HepG2 (cell line): ENCODE measurements at regions not wholly inside any gene's neighbourhood (a gene's known extent, or its start where the extent isn't known, plus 50 kb on each side); places are given as distances from the start of the nearest gene placed in this dataset.

Source experiments
- ATAC-seq: fragments of 200-7000 bp; cut with Tn5 transposase; 3 replicates; pipeline ENCODE4 v1.9.1; 2020; ENCODE audit warnings: mild to moderate bottlenecking, moderate library complexity
- BruUV-seq: library from RNA; stranded (reverse); fragments of 400-500 nt; replicated peaks from 2 replicates; lab custom pipeline; 2021; lab: Mats Ljungman, UMichigan
- CTCF ChIA-PET: fragments of 300-600 bp; formaldehyde crosslinking; extraction: SDS; loops from one replicate; lab custom pipeline; 2021; ENCODE audit warnings: low total read pairs, inconsistent platforms, low intra/inter-chr PET ratio; lab: Yijun Ruan, JAX
- POLR2A ChIA-PET: fragments of 350-600 bp; sonication (Branson Sonifier 250); formaldehyde crosslinking; loops from one replicate; lab custom pipeline; 2020; ENCODE audit warnings: antibody characterized with exemption, inconsistent platforms; lab: Yijun Ruan, JAX
- DNase-seq: peaks from one replicate; pipeline ENCODE4 v3.0.0-alpha.2; 2015; ENCODE audit warnings: low spot score
- FAIRE-seq: peaks from 3 replicates; lab custom pipeline; 2011; peaks lifted over from hg19 to GRCh38; lab: Jason Lieb, UNC
- H2AFZ ChIP-seq: one replicate; pipeline ENCODE4 v1.6.1; 2011; ENCODE audit warnings: low read length, inconsistent platforms
- H3K27ac ChIP-seq: fragments of 300-600 bp; 3 replicates; pipeline ENCODE4 v1.8.0; 2011; ENCODE audit warnings: mixed run types, mild to moderate bottlenecking, mixed read lengths, low read length, inconsistent platforms; ENCODE audit not compliant: insufficient read depth; ENCODE audit errors: extremely low read length
- H3K27me3 ChIP-seq, 2 experiments: fragments of 200-600 bp in 1 of 2; 2 replicates in 1 of 2; 3 replicates in 1 of 2; pipeline versions ENCODE4 v1.6.0 to v1.8.0; 2011; ENCODE audit warnings: low read length in 2 of 2, mild to moderate bottlenecking in 2 of 2, moderate library complexity in 2 of 2, inconsistent platforms in 1 of 2; ENCODE audit not compliant: insufficient read depth in 2 of 2, control insufficient read depth in 1 of 2
- H3K36me3 ChIP-seq, 2 experiments: fragments of 200-600 bp in 1 of 2; replicated peaks in 1 of 2; 2 replicates in 1 of 2; 3 replicates in 1 of 2; pipeline versions ENCODE4 v1.5.1 to v1.8.0; 2011; ENCODE audit warnings: low read length in 2 of 2, inconsistent platforms in 1 of 2; ENCODE audit not compliant: insufficient read depth in 2 of 2, control insufficient read depth in 1 of 2
- H3K4me1 ChIP-seq: 2 replicates; pipeline ENCODE4 v1.5.1; 2012; ENCODE audit warnings: low read length, inconsistent platforms; ENCODE audit not compliant: insufficient read depth
- H3K4me2 ChIP-seq: 2 replicates; pipeline ENCODE4 v1.6.0; 2011; ENCODE audit warnings: low read depth, low read length, inconsistent platforms
- H3K4me3 ChIP-seq, 3 experiments: fragments of 200-600 bp in 1 of 3; sonication (generic), shearing (Covaris generic) in 1 of 3; replicated peaks in 1 of 3; 2 replicates each; pipeline ENCODE4 v1.5.1; 2011 to 2016; ENCODE audit warnings: low read length in 3 of 3, inconsistent platforms in 2 of 3, low read depth in 2 of 3, mild to moderate bottlenecking in 2 of 3, control low read depth in 1 of 3, mixed read lengths in 1 of 3; ENCODE audit not compliant: insufficient read depth in 1 of 3
- H3K79me2 ChIP-seq: one replicate; pipeline ENCODE4 v1.6.1; 2011; ENCODE audit warnings: low read length, inconsistent platforms; ENCODE audit not compliant: insufficient read depth
- H3K9ac ChIP-seq: 2 replicates; pipeline ENCODE4 v1.6.0; 2011; ENCODE audit warnings: mild to moderate bottlenecking, low read depth, low read length, inconsistent platforms; ENCODE audit not compliant: insufficient read depth
- H3K9me3 ChIP-seq: 2 replicates; pipeline ENCODE4 v1.5.1; 2012; ENCODE audit warnings: mild to moderate bottlenecking, low read length
- H4K20me1 ChIP-seq: 2 replicates; pipeline ENCODE4 v1.6.0; 2011; ENCODE audit warnings: inconsistent platforms, mild to moderate bottlenecking, low read length, moderate library complexity; ENCODE audit not compliant: insufficient read depth
- ARNT2 ChIP-seq: sonication (generic); formaldehyde crosslinking; IDR thresholded peaks from 2 replicates; pipeline ENCODE4 v1.8.0; 2022; ENCODE audit warnings: mild to moderate bottlenecking, low read depth, missing genetic modification reagents, moderate library complexity
- CENPX ChIP-seq: sonication (generic); formaldehyde crosslinking; IDR thresholded peaks from 2 replicates; pipeline ENCODE4 v1.9.0; 2021; ENCODE audit warnings: mild to moderate bottlenecking, missing genetic modification reagents, moderate library complexity
- CREB1 ChIP-seq, 2 experiments: fragments of 450-650 bp in 1 of 2; IDR thresholded peaks; 2 replicates each; pipeline ENCODE4 v1.6.1; 2016 to 2017; ENCODE audit warnings: control low read depth in 1 of 2, mild to moderate bottlenecking in 1 of 2, missing compliant biosample characterization in 1 of 2, missing genetic modification characterization in 1 of 2
- DMAP1 ChIP-seq: IDR thresholded peaks from 2 replicates; pipeline ENCODE4 v1.6.1; 2016
- HES4 ChIP-seq: sonication (generic); formaldehyde crosslinking; IDR thresholded peaks from 2 replicates; pipeline ENCODE4 v1.9.0; 2021; ENCODE audit warnings: mild to moderate bottlenecking, missing genetic modification reagents, borderline replicate concordance
- MAZ ChIP-seq, 2 experiments: sonication (generic) in 1 of 2; formaldehyde crosslinking in 1 of 2; IDR thresholded peaks; 2 replicates each; pipeline versions ENCODE4 v1.5.0 to v1.6.1; 2012 to 2020; ENCODE audit warnings: low read depth in 2 of 2, mild to moderate bottlenecking in 2 of 2, borderline replicate concordance in 1 of 2, improper control_type of control experiment in 1 of 2, low read length in 1 of 2, missing genetic modification reagents in 1 of 2, moderate library complexity in 1 of 2
- MEF2D ChIP-seq: sonication (generic); formaldehyde crosslinking; IDR thresholded peaks from 2 replicates; pipeline ENCODE4 v1.5.1; 2020; ENCODE audit warnings: mild to moderate bottlenecking, missing genetic modification reagents
- NFYB ChIP-seq: sonication (generic); formaldehyde crosslinking; IDR thresholded peaks from 2 replicates; pipeline ENCODE4 v1.4.0; 2020; ENCODE audit warnings: missing genetic modification reagents
- SRSF9 ChIP-seq: fragments of 200-400 bp; formaldehyde crosslinking; IDR thresholded peaks from 2 replicates; pipeline ENCODE4 v1.6.1; 2018; ENCODE audit warnings: borderline replicate concordance, mild to moderate bottlenecking, low read depth, low read length; ENCODE audit not compliant: insufficient read depth, poor library complexity, severe bottlenecking
- ZFP37 ChIP-seq: sonication (generic); formaldehyde crosslinking; IDR thresholded peaks from 2 replicates; pipeline ENCODE4 v1.4.0; 2020; ENCODE audit warnings: missing genetic modification reagents, borderline replicate concordance
- ZNF232 ChIP-seq: sonication (generic); formaldehyde crosslinking; IDR thresholded peaks from 2 replicates; pipeline ENCODE4 v1.4.0; 2020; ENCODE audit warnings: missing genetic modification reagents, borderline replicate concordance
- ZNF333 ChIP-seq: sonication (generic); formaldehyde crosslinking; IDR thresholded peaks from 2 replicates; pipeline ENCODE4 v1.4.0; 2020; ENCODE audit warnings: mild to moderate bottlenecking, missing genetic modification reagents, borderline replicate concordance
- ZNF34 ChIP-seq: sonication (generic); formaldehyde crosslinking; IDR thresholded peaks from 2 replicates; pipeline ENCODE4 v1.4.0; 2020; ENCODE audit warnings: mild to moderate bottlenecking, missing genetic modification reagents, borderline replicate concordance
- ZNF382 ChIP-seq: sonication (generic); formaldehyde crosslinking; IDR thresholded peaks from 2 replicates; pipeline ENCODE4 v1.5.0; 2020; ENCODE audit warnings: missing genetic modification reagents, mild to moderate bottlenecking, borderline replicate concordance
- ZNF484 ChIP-seq: sonication (generic); formaldehyde crosslinking; IDR thresholded peaks from 2 replicates; pipeline ENCODE4 v1.5.1; 2020; ENCODE audit warnings: mild to moderate bottlenecking, low read depth, missing genetic modification reagents, borderline replicate concordance
- ZNF781 ChIP-seq: sonication (generic); formaldehyde crosslinking; IDR thresholded peaks from 2 replicates; pipeline ENCODE4 v1.5.1; 2020; ENCODE audit warnings: borderline replicate concordance, mild to moderate bottlenecking, missing genetic modification reagents; ENCODE audit errors: not compliant biosample characterization
- WGBS: methylation state at CpG from one replicate; pipeline ENCODE4 v1.1.6; 2017; ENCODE audit warnings: low lambda C conversion rate; 5-methylcytosine and 5-hydroxymethylcytosine counted together
- in situ Hi-C: cut with HindIII; loops from 2 replicates; pipeline ENCODE4 v1.10.0; 2017; ENCODE audit warnings: low pct_unique_long_range_greater_than_20kb; ENCODE audit not compliant: extremely low pct_ligation_motif_present
- intact Hi-C: fragments of 100-400 bp; cut with micrococcal nuclease; formaldehyde crosslinking; loops from one replicate; pipeline ENCODE4 v1.10.0; 2022; ENCODE audit not compliant: unreplicated experiment
- TF ChIP-seq, protein P1 (sequence below): IDR thresholded peaks from 2 replicates; pipeline ENCODE4 v1.6.1; 2016; ENCODE audit warnings: mild to moderate bottlenecking, missing biosample characterization, missing genetic modification reagents
- TF ChIP-seq, protein P2 (sequence below): sonication (generic); formaldehyde crosslinking; IDR thresholded peaks from 2 replicates; pipeline ENCODE4 v1.5.1; 2020; ENCODE audit warnings: missing genetic modification reagents, mild to moderate bottlenecking, borderline replicate concordance
- TF ChIP-seq, protein P3 (sequence below): IDR thresholded peaks from 2 replicates; pipeline ENCODE4 v1.6.1; 2016; ENCODE audit warnings: missing compliant biosample characterization, missing genetic modification reagents, borderline replicate concordance
- TF ChIP-seq, protein P4 (sequence below): sonication (generic); formaldehyde crosslinking; conservative IDR thresholded peaks from 2 replicates; pipeline ENCODE4 v1.4.0; 2020; ENCODE audit warnings: missing genetic modification reagents

DNA sequence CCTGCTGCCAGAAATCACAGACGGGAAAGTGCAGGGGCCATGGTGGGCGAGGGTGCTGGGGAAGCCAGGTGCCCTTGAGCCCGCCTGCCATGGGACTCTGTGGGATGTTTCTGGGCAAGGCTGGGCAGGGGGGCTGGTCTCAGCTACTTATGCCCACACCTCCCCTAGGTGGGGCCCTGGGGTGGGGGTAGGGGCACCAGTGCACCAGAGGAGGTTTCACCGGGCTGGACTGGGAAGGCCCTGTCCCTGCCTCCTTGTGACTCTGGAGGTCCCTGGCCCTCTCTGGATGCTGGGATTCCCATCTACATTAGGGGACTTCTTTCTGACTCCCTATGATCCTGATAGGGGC lies 75.2 kb upstream of the WNT11 start:
- Histone ChIP-seq H3K27me3 (peaks cover 5 to 72% of the 10 kb centered on the region in 2 experiments; a peak in 3 of 5 replicates), H3K9ac (no peak overlapping the region)
- TF ChIP-seq ZNF34 (CRISPR knock-in tag) = no peak
- TF ChIP-seq MAZ (IDR thresholded peaks at IDR 0.05; ENCODE audit: borderline replicate concordance, low read depth, low read length) = no peak
- no peak for TF ChIP-seq MAZ (CRISPR knock-in tag; IDR thresholded peaks at IDR 0.05; ENCODE audit: low read depth)
- TF ChIP-seq, protein P1, sequence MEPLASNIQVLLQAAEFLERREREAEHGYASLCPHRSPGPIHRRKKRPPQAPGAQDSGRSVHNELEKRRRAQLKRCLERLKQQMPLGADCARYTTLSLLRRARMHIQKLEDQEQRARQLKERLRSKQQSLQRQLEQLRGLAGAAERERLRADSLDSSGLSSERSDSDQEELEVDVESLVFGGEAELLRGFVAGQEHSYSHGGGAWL (CRISPR knock-in tag) = no peak
- no peak for TF ChIP-seq ZNF382 (CRISPR knock-in tag)
- TF ChIP-seq ZNF333 (CRISPR knock-in tag) = no peak
- TF ChIP-seq HES4 = no peak
- TF ChIP-seq SRSF9 = no peak
- TF ChIP-seq, protein P2, sequence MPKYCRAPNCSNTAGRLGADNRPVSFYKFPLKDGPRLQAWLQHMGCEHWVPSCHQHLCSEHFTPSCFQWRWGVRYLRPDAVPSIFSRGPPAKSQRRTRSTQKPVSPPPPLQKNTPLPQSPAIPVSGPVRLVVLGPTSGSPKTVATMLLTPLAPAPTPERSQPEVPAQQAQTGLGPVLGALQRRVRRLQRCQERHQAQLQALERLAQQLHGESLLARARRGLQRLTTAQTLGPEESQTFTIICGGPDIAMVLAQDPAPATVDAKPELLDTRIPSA (CRISPR knock-in tag) = no peak
- TF ChIP-seq CREB1 (IDR thresholded peaks at IDR 0.05) = no peak
- no peak for TF ChIP-seq CREB1 (CRISPR knock-in tag; IDR thresholded peaks at IDR 0.05)
- TF ChIP-seq, protein P3, sequence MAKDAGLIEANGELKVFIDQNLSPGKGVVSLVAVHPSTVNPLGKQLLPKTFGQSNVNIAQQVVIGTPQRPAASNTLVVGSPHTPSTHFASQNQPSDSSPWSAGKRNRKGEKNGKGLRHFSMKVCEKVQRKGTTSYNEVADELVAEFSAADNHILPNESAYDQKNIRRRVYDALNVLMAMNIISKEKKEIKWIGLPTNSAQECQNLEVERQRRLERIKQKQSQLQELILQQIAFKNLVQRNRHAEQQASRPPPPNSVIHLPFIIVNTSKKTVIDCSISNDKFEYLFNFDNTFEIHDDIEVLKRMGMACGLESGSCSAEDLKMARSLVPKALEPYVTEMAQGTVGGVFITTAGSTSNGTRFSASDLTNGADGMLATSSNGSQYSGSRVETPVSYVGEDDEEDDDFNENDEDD (CRISPR knock-in tag) = no peak
- TF ChIP-seq NFYB (CRISPR knock-in tag) = no peak
- TF ChIP-seq DMAP1 (CRISPR knock-in tag) = no peak
- TF ChIP-seq ZNF781 (CRISPR knock-in tag) = no peak
- no peak for TF ChIP-seq ZFP37 (CRISPR knock-in tag)
- no peak for TF ChIP-seq ARNT2
- TF ChIP-seq CENPX = no peak
- no peak for TF ChIP-seq ZNF484 (CRISPR knock-in tag)
- no peak for TF ChIP-seq ZNF232 (CRISPR knock-in tag)
- no peak for TF ChIP-seq MEF2D (CRISPR knock-in tag)
- TF ChIP-seq, protein P4, sequence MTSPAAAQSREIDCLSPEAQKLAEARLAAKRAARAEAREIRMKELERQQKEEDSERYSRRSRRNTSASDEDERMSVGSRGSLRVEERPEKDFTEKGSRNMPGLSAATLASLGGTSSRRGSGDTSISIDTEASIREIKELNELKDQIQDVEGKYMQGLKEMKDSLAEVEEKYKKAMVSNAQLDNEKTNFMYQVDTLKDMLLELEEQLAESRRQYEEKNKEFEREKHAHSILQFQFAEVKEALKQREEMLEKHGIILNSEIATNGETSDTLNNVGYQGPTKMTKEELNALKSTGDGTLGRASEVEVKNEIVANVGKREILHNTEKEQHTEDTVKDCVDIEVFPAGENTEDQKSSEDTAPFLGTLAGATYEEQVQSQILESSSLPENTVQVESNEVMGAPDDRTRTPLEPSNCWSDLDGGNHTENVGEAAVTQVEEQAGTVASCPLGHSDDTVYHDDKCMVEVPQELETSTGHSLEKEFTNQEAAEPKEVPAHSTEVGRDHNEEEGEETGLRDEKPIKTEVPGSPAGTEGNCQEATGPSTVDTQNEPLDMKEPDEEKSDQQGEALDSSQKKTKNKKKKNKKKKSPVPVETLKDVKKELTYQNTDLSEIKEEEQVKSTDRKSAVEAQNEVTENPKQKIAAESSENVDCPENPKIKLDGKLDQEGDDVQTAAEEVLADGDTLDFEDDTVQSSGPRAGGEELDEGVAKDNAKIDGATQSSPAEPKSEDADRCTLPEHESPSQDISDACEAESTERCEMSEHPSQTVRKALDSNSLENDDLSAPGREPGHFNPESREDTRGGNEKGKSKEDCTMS (CRISPR knock-in tag) = no peak
- TF ChIP-seq, all 625 proteins: peak for 0
- BruUV-seq = no TSS peak
- H2AFZ ChIP-seq = no peak overlapping the region
- ChIA-PET POLR2A (no interaction called here), CTCF (no interaction called here)
- ATAC-seq (no peak), FAIRE-seq (no peak), DNase-seq (no peak)
- in situ Hi-C loops (no loop called here), intact Hi-C loops (no loop called here)
- WGBS = 60% methylated on average over 1 of the region's 4 CpGs
- no peaks in the 10 kb centered on the region for H4K20me1 ChIP-seq
- peaks cover 10% of the 10 kb centered on the region for H3K4me1 ChIP-seq
- H3K36me3 ChIP-seq = no peaks in the 10 kb centered on the region
- H3K27ac ChIP-seq = no peak overlapping the region
- no peaks in the 10 kb centered on the region for H3K9me3 ChIP-seq
- no peak overlapping the region for H3K4me3 ChIP-seq
- no peaks in the 10 kb centered on the region for H3K79me2 ChIP-seq
- H3K4me2 ChIP-seq = no peak overlapping the region
